MM.1S (cell line): ENCODE measurements at regions not wholly inside any gene's neighbourhood (a gene's known extent, or its start where the extent isn't known, plus 50 kb on each side); places are given as distances from the start of the nearest gene placed in this dataset.

Source experiments
- DNase-seq: peaks from one replicate; pipeline ENCODE4 v3.0.0-alpha.2; 2015
- H2AFZ ChIP-seq: fragments of 300-600 bp; sonication (generic); 2 replicates; pipeline ENCODE4 v1.6.0; 2016; ENCODE audit warnings: antibody characterized with exemption, low read length
- H3F3A ChIP-seq: fragments of 300-600 bp; sonication (generic); 2 replicates; pipeline ENCODE4 v1.6.1; 2016; ENCODE audit warnings: mild to moderate bottlenecking, antibody characterized with exemption, low read length, moderate library complexity, mixed read lengths; ENCODE audit not compliant: insufficient read depth
- H3K27ac ChIP-seq: fragments of 300-600 bp; sonication (generic); 2 replicates; pipeline ENCODE4 v1.5.1; 2016; ENCODE audit warnings: mild to moderate bottlenecking, low read length
- H3K27me3 ChIP-seq: fragments of 300-600 bp; sonication (generic); replicated peaks from 2 replicates; pipeline ENCODE4 v1.6.0; 2016; ENCODE audit warnings: low read length; ENCODE audit not compliant: insufficient read depth
- H3K36me3 ChIP-seq: fragments of 300-600 bp; sonication (generic); replicated peaks from 2 replicates; pipeline ENCODE4 v1.6.1; 2016; ENCODE audit warnings: mild to moderate bottlenecking, low read length, mixed read lengths; ENCODE audit not compliant: insufficient read depth
- H3K4me1 ChIP-seq: fragments of 300-600 bp; sonication (generic); 2 replicates; pipeline ENCODE4 v1.6.1; 2016; ENCODE audit warnings: low read length, mixed read lengths
- H3K4me2 ChIP-seq: fragments of 300-600 bp; sonication (generic); 2 replicates; pipeline ENCODE4 v1.6.0; 2016; ENCODE audit warnings: low read depth, low read length
- H3K4me3 ChIP-seq: fragments of 300-600 bp; sonication (generic); 2 replicates; pipeline ENCODE4 v1.5.1; 2016; ENCODE audit warnings: low read length, mixed read lengths
- H3K79me2 ChIP-seq: fragments of 300-600 bp; sonication (generic); 2 replicates; pipeline ENCODE4 v1.6.1; 2016; ENCODE audit warnings: mixed run types, low read length, mixed read lengths
- H3K9ac ChIP-seq: fragments of 300-600 bp; sonication (generic); 2 replicates; pipeline ENCODE4 v1.6.1; 2016; ENCODE audit warnings: low read length, mixed read lengths
- H3K9me2 ChIP-seq: fragments of 300-600 bp; sonication (generic); replicated peaks from 2 replicates; pipeline ENCODE4 v1.6.1; 2016; ENCODE audit warnings: mild to moderate bottlenecking, low read length, mixed read lengths; ENCODE audit not compliant: insufficient read depth
- H3K9me3 ChIP-seq: fragments of 300-600 bp; sonication (generic); replicated peaks from 2 replicates; pipeline ENCODE4 v1.6.1; 2016; ENCODE audit warnings: mild to moderate bottlenecking, low read length, mixed read lengths; ENCODE audit not compliant: insufficient read depth
- H4K20me1 ChIP-seq: fragments of 300-600 bp; sonication (generic); 2 replicates; pipeline ENCODE4 v1.6.1; 2016; ENCODE audit warnings: mild to moderate bottlenecking, low read length, moderate library complexity, mixed read lengths; ENCODE audit not compliant: insufficient read depth
- CTCF ChIP-seq: fragments of 300-600 bp; sonication (generic); IDR thresholded peaks from 2 replicates; pipeline ENCODE4 v1.5.1; 2016; ENCODE audit warnings: antibody characterized with exemption, low read length, mixed read lengths
- EZH2 ChIP-seq: fragments of 300-600 bp; sonication (generic); optimal IDR thresholded peaks from 2 replicates; pipeline ENCODE3; 2017; ENCODE audit warnings: low read depth, mild to moderate bottlenecking, antibody characterized with exemption, low read length, mixed read lengths
- EZH2phosphoT487 ChIP-seq: fragments of 300-600 bp; sonication (generic); IDR thresholded peaks from 2 replicates; pipeline ENCODE4 v1.6.1; 2018; ENCODE audit warnings: antibody characterized with exemption, low read length

- H3F3A ChIP-seq, result no peaks in the 10 kb centered on the region
- no peak overlapping the region for H3K4me2 ChIP-seq
- no peak overlapping the region for H3K4me3 ChIP-seq
- H3K4me1 ChIP-seq, result no peaks in the 10 kb centered on the region
- no peaks in the 10 kb centered on the region for H4K20me1 ChIP-seq
- no peak for DNase-seq
- H3K79me2 ChIP-seq, result no peaks in the 10 kb centered on the region
- no peak overlapping the region for H3K27ac ChIP-seq
- no peaks in the 10 kb centered on the region for H3K36me3 ChIP-seq
- H3K9me2 ChIP-seq, result no peaks in the 10 kb centered on the region
- TF ChIP-seq EZH2phosphoT487, result no peak
- TF ChIP-seq CTCF, result no peak
- no peak for TF ChIP-seq EZH2
- H3K27me3 ChIP-seq, result no peaks in the 10 kb centered on the region
- H2AFZ ChIP-seq, result no peak overlapping the region
- no peak overlapping the region for H3K9ac ChIP-seq
- no peaks in the 10 kb centered on the region for H3K9me3 ChIP-seq
Measured at GRCh38 chr4:1467581-1468458, 61.6 kb upstream of the NKX1-1 start.

GRCh38 chr4:1466863-1467165, 60.6 kb upstream of the NKX1-1 start:
- H3K27ac ChIP-seq, result no peak overlapping the region
- no peaks in the 10 kb centered on the region for H3K9me3 ChIP-seq
- TF ChIP-seq CTCF (no peak), EZH2 (no peak), EZH2phosphoT487 (no peak)
- no peaks in the 10 kb centered on the region for H4K20me1 ChIP-seq
- no peaks in the 10 kb centered on the region for H3K9me2 ChIP-seq
- no peaks in the 10 kb centered on the region for H3K36me3 ChIP-seq
- DNase-seq, result no peak
- no peak overlapping the region for H2AFZ ChIP-seq
- H3K79me2 ChIP-seq, result no peaks in the 10 kb centered on the region
- H3K4me2 ChIP-seq, result no peak overlapping the region
- no peak overlapping the region for H3K4me3 ChIP-seq
- no peaks in the 10 kb centered on the region for H3F3A ChIP-seq
- no peaks in the 10 kb centered on the region for H3K4me1 ChIP-seq
- no peak overlapping the region for H3K9ac ChIP-seq
- H3K27me3 ChIP-seq, result no peaks in the 10 kb centered on the region; the same call in 1 of the 2 replicates

- Histone ChIP-seq H3K9me2 (no peaks in the 10 kb centered on the region), H3K27ac (no peak overlapping the region), H3K4me3 (no peak overlapping the region), H3K36me3 (no peaks in the 10 kb centered on the region), H3K4me2 (no peak overlapping the region), H3K79me2 (no peaks in the 10 kb centered on the region), H3K27me3 (no peaks in the 10 kb centered on the region; the same call in 1 of the 2 replicates), H3K4me1 (no peaks in the 10 kb centered on the region), H3F3A (no peaks in the 10 kb centered on the region), H4K20me1 (no peaks in the 10 kb centered on the region), H2AFZ (no peak overlapping the region), H3K9me3 (no peaks in the 10 kb centered on the region), H3K9ac (no peak overlapping the region)
- no peak for DNase-seq
- TF ChIP-seq CTCF (no peak), EZH2 (no peak), EZH2phosphoT487 (no peak)
Measured at GRCh38 chr4:1466034-1466862, 60.0 kb upstream of the NKX1-1 start.
